WTC11 (cell line): ENCODE measurements at regions not wholly inside any gene's neighbourhood (a gene's known extent, or its start where the extent isn't known, plus 50 kb on each side); places are given as distances from the start of the nearest gene placed in this dataset.

Source experiments
- ATAC-seq: fragments of 200-7000 bp; cut with Tn5 transposase; 2 replicates; pipeline ENCODE4 v1.10.0; 2021; ENCODE audit warnings: mild to moderate bottlenecking, moderate library complexity
- CTCF ChIA-PET: fragments of 300-600 bp; sonication (Branson Sonifier 250); formaldehyde crosslinking; loops from one replicate; lab custom pipeline; 2021; ENCODE audit warnings: antibody characterized with exemption; lab: Charles Lee
- POLR2A ChIA-PET: fragments of 350-600 bp; sonication (Branson Sonifier 250); formaldehyde crosslinking; loops from one replicate; lab custom pipeline; 2021; ENCODE audit warnings: antibody characterized with exemption; lab: Charles Lee
- DNase-seq: peaks from one replicate; pipeline ENCODE4 v3.0.0; 2021; ENCODE audit warnings: low spot score
- H3K27ac Mint-ChIP-seq: 2 replicates; pipeline ENCODE4 v1.8.0; 2021; ENCODE audit warnings: mixed read lengths
- H3K27me3 Mint-ChIP-seq: 2 replicates; pipeline ENCODE4 v1.8.0; 2021; ENCODE audit warnings: low read depth, mild to moderate bottlenecking, moderate library complexity, mixed read lengths
- H3K36me3 Mint-ChIP-seq: 2 replicates; pipeline ENCODE4 v1.8.0; 2021; ENCODE audit warnings: mixed read lengths
- H3K4me1 Mint-ChIP-seq: 2 replicates; pipeline ENCODE4 v1.8.0; 2022; ENCODE audit warnings: mixed read lengths
- H3K4me3 Mint-ChIP-seq: 2 replicates; pipeline ENCODE4 v1.8.0; 2021; ENCODE audit warnings: mild to moderate bottlenecking, moderate library complexity, mixed read lengths
- H3K9me3 Mint-ChIP-seq: 2 replicates; pipeline ENCODE4 v1.8.0; 2021; ENCODE audit warnings: mixed read lengths
- ATF6 ChIP-seq: sonication (generic); formaldehyde crosslinking; IDR thresholded peaks from 2 replicates; pipeline ENCODE4 v1.8.1; 2023; ENCODE audit warnings: mild to moderate bottlenecking, missing genetic modification reagents
- CREB1 ChIP-seq: sonication (generic); formaldehyde crosslinking; IDR thresholded peaks from 2 replicates; pipeline ENCODE4 v1.8.0; 2023; ENCODE audit warnings: mild to moderate bottlenecking, missing genetic modification reagents
- CREM ChIP-seq: sonication (generic); formaldehyde crosslinking; IDR thresholded peaks from 2 replicates; pipeline ENCODE4 v1.8.1; 2022; ENCODE audit warnings: mild to moderate bottlenecking, missing genetic modification reagents, moderate library complexity
- E2F4 ChIP-seq: sonication (generic); formaldehyde crosslinking; IDR thresholded peaks from 2 replicates; pipeline ENCODE4 v1.8.1; 2022; ENCODE audit warnings: low read depth, mild to moderate bottlenecking, moderate library complexity, missing genetic modification reagents, borderline replicate concordance
- E2F5 ChIP-seq: sonication (generic); formaldehyde crosslinking; IDR thresholded peaks from 2 replicates; pipeline ENCODE4 v1.8.1; 2022; ENCODE audit warnings: mild to moderate bottlenecking, moderate library complexity, missing genetic modification reagents
- ELF4 ChIP-seq: sonication (generic); formaldehyde crosslinking; IDR thresholded peaks from 2 replicates; pipeline ENCODE4 v1.8.1; 2022; ENCODE audit warnings: low read depth, mild to moderate bottlenecking, moderate library complexity, missing genetic modification reagents
- FOXJ3 ChIP-seq: sonication (generic); formaldehyde crosslinking; IDR thresholded peaks from 2 replicates; pipeline ENCODE4 v1.9.0; 2021; ENCODE audit warnings: missing genetic modification reagents, mild to moderate bottlenecking, borderline replicate concordance
- FOXP1 ChIP-seq: sonication (generic); formaldehyde crosslinking; IDR thresholded peaks from 2 replicates; pipeline ENCODE4 v1.8.0; 2022; ENCODE audit warnings: missing genetic modification reagents, mild to moderate bottlenecking, moderate library complexity, borderline replicate concordance
- GRHL2 ChIP-seq: fragments of 250-450 bp; sonication (Bioruptor Pico); IDR thresholded peaks from 2 replicates; pipeline ENCODE4 v1.8.0; 2022; ENCODE audit warnings: mild to moderate bottlenecking, moderate library complexity; ENCODE audit not compliant: insufficient replicate concordance, severe bottlenecking
- GTF2I ChIP-seq: fragments of 250-450 bp; sonication (Bioruptor Pico); conservative IDR thresholded peaks from 2 replicates; pipeline ENCODE4 v1.4.0; 2021; ENCODE audit warnings: mild to moderate bottlenecking
- HMGA2 ChIP-seq: fragments of 250-450 bp; sonication (Bioruptor Pico); IDR thresholded peaks from 2 replicates; pipeline ENCODE4 v1.4.0; 2021; ENCODE audit warnings: mild to moderate bottlenecking, moderate library complexity
- JAZF1 ChIP-seq: fragments of 250-450 bp; sonication (Bioruptor Pico); IDR thresholded peaks from 2 replicates; pipeline ENCODE4 v1.9.0; 2021; ENCODE audit warnings: moderate library complexity, mild to moderate bottlenecking, inconsistent platforms
- MYBL2 ChIP-seq: sonication (generic); formaldehyde crosslinking; IDR thresholded peaks from 2 replicates; pipeline ENCODE4 v1.8.1; 2023; ENCODE audit warnings: mild to moderate bottlenecking, moderate library complexity, missing genetic modification reagents
- NFE2L1 ChIP-seq: sonication (generic); formaldehyde crosslinking; IDR thresholded peaks from 2 replicates; pipeline ENCODE4 v1.8.1; 2023; ENCODE audit warnings: missing genetic modification reagents
- RELA ChIP-seq: sonication (generic); formaldehyde crosslinking; IDR thresholded peaks from 2 replicates; pipeline ENCODE4 v1.8.1; 2022; ENCODE audit warnings: missing genetic modification reagents, mild to moderate bottlenecking, borderline replicate concordance
- RORB ChIP-seq: fragments of 250-450 bp; sonication (Bioruptor Pico); IDR thresholded peaks from 2 replicates; pipeline ENCODE4 v1.9.0; 2021; ENCODE audit warnings: mild to moderate bottlenecking
- SMAD3 ChIP-seq: sonication (generic); formaldehyde crosslinking; IDR thresholded peaks from 2 replicates; pipeline ENCODE4 v1.8.0; 2022; ENCODE audit warnings: missing genetic modification reagents, mild to moderate bottlenecking, borderline replicate concordance
- SOX15 ChIP-seq: fragments of 250-450 bp; sonication (Bioruptor Pico); IDR thresholded peaks from 2 replicates; pipeline ENCODE4 v1.9.0; 2021; ENCODE audit warnings: mild to moderate bottlenecking
- TEAD1 ChIP-seq: sonication (generic); formaldehyde crosslinking; IDR thresholded peaks from 2 replicates; pipeline ENCODE4 v1.8.0; 2022; ENCODE audit warnings: mild to moderate bottlenecking, missing genetic modification reagents
- USF1 ChIP-seq: sonication (generic); formaldehyde crosslinking; IDR thresholded peaks from 2 replicates; pipeline ENCODE4 v1.8.0; 2022; ENCODE audit warnings: mild to moderate bottlenecking, missing genetic modification reagents
- USF2 ChIP-seq: sonication (generic); formaldehyde crosslinking; IDR thresholded peaks from 2 replicates; pipeline ENCODE4 v1.8.1; 2023; ENCODE audit warnings: mild to moderate bottlenecking, missing genetic modification reagents, moderate library complexity
- ZNF121 ChIP-seq: sonication (generic); formaldehyde crosslinking; IDR thresholded peaks from 2 replicates; pipeline ENCODE4 v1.8.0; 2023; ENCODE audit warnings: missing genetic modification reagents
- ZNF396 ChIP-seq: fragments of 250-450 bp; sonication (Bioruptor Pico); IDR thresholded peaks from 2 replicates; pipeline ENCODE4 v1.8.0; 2021; ENCODE audit warnings: mild to moderate bottlenecking, moderate library complexity, borderline replicate concordance
- ZNF416 ChIP-seq: fragments of 250-450 bp; sonication (Bioruptor Pico); IDR thresholded peaks from 2 replicates; pipeline ENCODE4 v1.9.0; 2021; ENCODE audit warnings: mild to moderate bottlenecking, inconsistent platforms

- TF ChIP-seq ZNF396 (CRISPR knock-in tag): no peak
- no peak for TF ChIP-seq FOXP1 (CRISPR knock-in tag)
- TF ChIP-seq SOX15 (CRISPR knock-in tag): no peak
- no peak for TF ChIP-seq SMAD3 (CRISPR knock-in tag)
- TF ChIP-seq, all 79 proteins: peak for 0
Observed at GRCh38 chr2:240207661-240208060, 67.2 kb upstream of the OTOS start (continued).

- CTCF ChIA-PET: no interaction called here
- POLR2A ChIA-PET: no interaction called here
- H3K27me3 Mint-ChIP-seq: no peaks in the 10 kb centered on the region; the same call in 1 of the 2 replicates
- DNase-seq: no peak
- ATAC-seq: no peak
- peaks cover 4% of the 10 kb centered on the region for H3K9me3 Mint-ChIP-seq
- peaks cover 4% of the 10 kb centered on the region for H3K36me3 Mint-ChIP-seq
- H3K4me3 Mint-ChIP-seq: no peak overlapping the region
- H3K27ac Mint-ChIP-seq: no peak overlapping the region
- peaks cover 19% of the 10 kb centered on the region for H3K4me1 Mint-ChIP-seq
- TF ChIP-seq GRHL2: no peak
- TF ChIP-seq CREM (CRISPR knock-in tag): no peak
- no peak for TF ChIP-seq MYBL2 (CRISPR knock-in tag)
- no peak for TF ChIP-seq HMGA2 (CRISPR knock-in tag)
Observed at GRCh38 chr2:240208096-240208495, 67.6 kb upstream of the OTOS start.

GRCh38 chr2:240208631-240209211, 68.3 kb upstream of the OTOS start:
- Mint-ChIP-seq H3K4me3 (no peak overlapping the region), H3K36me3 (peaks cover 4% of the 10 kb centered on the region), H3K9me3 (peaks cover 4% of the 10 kb centered on the region), H3K27ac (no peak overlapping the region), H3K4me1 (peaks cover 16% of the 10 kb centered on the region), H3K27me3 (no peaks in the 10 kb centered on the region; the same call in 1 of the 2 replicates)
- TF ChIP-seq MYBL2 (CRISPR knock-in tag) (no peak), ZNF121 (CRISPR knock-in tag) (no peak), FOXJ3 (CRISPR knock-in tag) (no peak), E2F4 (CRISPR knock-in tag) (no peak), RORB (no peak), SMAD3 (CRISPR knock-in tag) (no peak), ZNF396 (CRISPR knock-in tag) (no peak), CREB1 (CRISPR knock-in tag) (no peak), RELA (CRISPR knock-in tag) (no peak), GTF2I (CRISPR knock-in tag) (no peak)
- ChIA-PET CTCF (no interaction called here), POLR2A (no interaction called here)
- ATAC-seq (no peak), DNase-seq (no peak)

- DNase-seq (no peak), ATAC-seq (no peak)
- TF ChIP-seq FOXJ3 (CRISPR knock-in tag) (no peak), TEAD1 (CRISPR knock-in tag) (no peak), JAZF1 (no peak), USF2 (CRISPR knock-in tag) (no peak), NFE2L1 (CRISPR knock-in tag) (no peak), E2F5 (no peak), ATF6 (no peak), ELF4 (CRISPR knock-in tag) (no peak), ZNF416 (CRISPR knock-in tag) (no peak), SMAD3 (CRISPR knock-in tag) (no peak), USF1 (CRISPR knock-in tag) (no peak)
- Mint-ChIP-seq H3K9me3 (peaks cover 4% of the 10 kb centered on the region), H3K36me3 (peaks cover 4% of the 10 kb centered on the region), H3K27me3 (no peaks in the 10 kb centered on the region; the same call in 1 of the 2 replicates), H3K4me3 (no peak overlapping the region), H3K4me1 (peaks cover 16% of the 10 kb centered on the region), H3K27ac (no peak overlapping the region)
- ChIA-PET CTCF (no interaction called here), POLR2A (no interaction called here)
Observed at GRCh38 chr2:240209493-240209892, 69.0 kb upstream of the OTOS start.
